Psoas muscle (tissue), 7 donors: ENCODE measurements at regions not wholly inside any gene's neighbourhood (a gene's known extent, or its start where the extent isn't known, plus 50 kb on each side); places are given as distances from the start of the nearest gene placed in this dataset.

ENCODE experiments used
- ATAC-seq, 4 donors: fragments of 200-7000 bp; cut with Tn5 transposase; one replicate each; pipeline ENCODE4 v1.9.1; 2020; ENCODE audit warnings: moderate library complexity in 3 of 4, mild to moderate bottlenecking in 2 of 4
- DNase-seq, 2 donors: peaks; one replicate each; pipeline ENCODE4 v3.0.0-alpha.2; 2020
- H3K27ac ChIP-seq: fragments of 200-600 bp; one replicate; pipeline ENCODE4 v1.8.0; 2022
- H3K27me3 ChIP-seq, 3 donors: fragments of 200-600 bp in 1 of 3; one replicate each; pipeline versions ENCODE4 v1.6.1 to v1.8.0; 2013 to 2022; ENCODE audit warnings: low read length in 2 of 3, mild to moderate bottlenecking in 2 of 3, moderate library complexity in 1 of 3; ENCODE audit not compliant: insufficient read depth in 3 of 3
- H3K36me3 ChIP-seq, 2 donors: fragments of 200-600 bp in 1 of 2; one replicate each; pipeline versions ENCODE4 v1.6.1 to v1.8.0; 2013 to 2022; ENCODE audit warnings: low read depth in 1 of 2, mild to moderate bottlenecking in 1 of 2, moderate library complexity in 1 of 2; ENCODE audit not compliant: insufficient read depth in 1 of 2
- H3K4me1 ChIP-seq: fragments of 200-600 bp; one replicate; pipeline ENCODE4 v1.8.0; 2022
- H3K4me3 ChIP-seq: fragments of 200-600 bp; one replicate; pipeline ENCODE4 v1.8.0; 2022; ENCODE audit warnings: mild to moderate bottlenecking
- H3K9me3 ChIP-seq: fragments of 200-600 bp; one replicate; pipeline ENCODE4 v1.8.0; 2022
- WGBS, 3 donors: extraction: QIAGEN DNeasy Blood & Tissue Kit; methylation state at CpG; one replicate each; pipeline versions ENCODE4 v1.1.6 to v1.1.7; 2013; 5-methylcytosine and 5-hydroxymethylcytosine counted together
- intact Hi-C, 2 donors: fragments of 100-400 bp; cut with DNase I; formaldehyde crosslinking; loops; one replicate each; pipeline versions ENCODE4 v1.11.0 to v1.14.2; 2022
- TF ChIP-seq, protein P1 (sequence below): fragments of 200-600 bp; IDR thresholded peaks from one replicate; pipeline ENCODE4 v1.8.0; 2022; ENCODE audit warnings: antibody characterized with exemption
- donor health status: healthy with polysubstance abuse.
- donor health status: DM: no; HTN: no; CAD: no; lungs with moderate emphysema.
- donor health status: Bipolar disorder and iron deficiency.
- donor health status: healthy.
- donor health status: DM: yes; HTN: yes; CAD: no.
- donor health status: DM: no; HTN: no; CAD: no.
- donor health status: DM: yes; HTN: yes; CAD: no.

DNA sequence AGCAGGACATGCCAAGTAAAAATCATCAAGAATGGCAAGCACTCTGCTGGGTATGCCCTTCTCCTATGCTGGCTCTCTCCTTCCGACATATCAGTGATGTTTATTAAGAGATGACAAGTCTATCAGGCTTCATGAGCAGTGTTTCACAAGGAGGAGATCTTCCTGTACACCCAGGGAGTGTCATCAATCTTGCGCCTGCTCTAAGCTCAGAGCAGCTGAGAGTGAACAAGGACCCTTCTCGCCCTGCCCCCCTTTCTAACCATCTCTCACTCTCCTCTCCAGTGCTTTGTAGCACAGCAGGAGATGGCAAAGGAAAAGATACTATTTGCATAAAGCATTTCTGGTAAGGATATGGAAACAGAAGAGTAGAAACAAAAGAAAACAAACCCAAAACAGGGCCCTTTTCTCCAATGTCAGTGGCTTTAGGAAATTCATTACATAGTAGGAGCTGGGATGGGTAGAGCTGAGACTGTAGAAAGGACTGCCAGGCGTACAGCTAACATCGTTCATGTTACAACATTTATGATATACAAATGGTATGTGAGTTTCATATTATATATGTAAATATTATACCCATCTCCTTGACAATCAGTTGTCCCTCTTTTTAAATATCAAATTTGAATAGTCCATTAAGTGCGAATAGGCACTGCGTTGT, 201.7 kb downstream of the NUF2 start:
- no peaks in the 10 kb centered on the region for H3K4me1 ChIP-seq
- ATAC-seq (no peak), DNase-seq (no peak)
- intact Hi-C loops, result no loop called here
- H3K9me3 ChIP-seq, result no peaks in the 10 kb centered on the region
- TF ChIP-seq, protein P1, sequence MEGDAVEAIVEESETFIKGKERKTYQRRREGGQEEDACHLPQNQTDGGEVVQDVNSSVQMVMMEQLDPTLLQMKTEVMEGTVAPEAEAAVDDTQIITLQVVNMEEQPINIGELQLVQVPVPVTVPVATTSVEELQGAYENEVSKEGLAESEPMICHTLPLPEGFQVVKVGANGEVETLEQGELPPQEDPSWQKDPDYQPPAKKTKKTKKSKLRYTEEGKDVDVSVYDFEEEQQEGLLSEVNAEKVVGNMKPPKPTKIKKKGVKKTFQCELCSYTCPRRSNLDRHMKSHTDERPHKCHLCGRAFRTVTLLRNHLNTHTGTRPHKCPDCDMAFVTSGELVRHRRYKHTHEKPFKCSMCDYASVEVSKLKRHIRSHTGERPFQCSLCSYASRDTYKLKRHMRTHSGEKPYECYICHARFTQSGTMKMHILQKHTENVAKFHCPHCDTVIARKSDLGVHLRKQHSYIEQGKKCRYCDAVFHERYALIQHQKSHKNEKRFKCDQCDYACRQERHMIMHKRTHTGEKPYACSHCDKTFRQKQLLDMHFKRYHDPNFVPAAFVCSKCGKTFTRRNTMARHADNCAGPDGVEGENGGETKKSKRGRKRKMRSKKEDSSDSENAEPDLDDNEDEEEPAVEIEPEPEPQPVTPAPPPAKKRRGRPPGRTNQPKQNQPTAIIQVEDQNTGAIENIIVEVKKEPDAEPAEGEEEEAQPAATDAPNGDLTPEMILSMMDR, result no peak
- H3K27me3 ChIP-seq, result no peaks in the 10 kb centered on the region
- WGBS, 3 donors, result 81 to 83% (median 82%) methylated on average over 7 of the region's 7 CpGs
- no peaks in the 10 kb centered on the region for H3K36me3 ChIP-seq
- no peak overlapping the region for H3K4me3 ChIP-seq
- no peak overlapping the region for H3K27ac ChIP-seq

DNA sequence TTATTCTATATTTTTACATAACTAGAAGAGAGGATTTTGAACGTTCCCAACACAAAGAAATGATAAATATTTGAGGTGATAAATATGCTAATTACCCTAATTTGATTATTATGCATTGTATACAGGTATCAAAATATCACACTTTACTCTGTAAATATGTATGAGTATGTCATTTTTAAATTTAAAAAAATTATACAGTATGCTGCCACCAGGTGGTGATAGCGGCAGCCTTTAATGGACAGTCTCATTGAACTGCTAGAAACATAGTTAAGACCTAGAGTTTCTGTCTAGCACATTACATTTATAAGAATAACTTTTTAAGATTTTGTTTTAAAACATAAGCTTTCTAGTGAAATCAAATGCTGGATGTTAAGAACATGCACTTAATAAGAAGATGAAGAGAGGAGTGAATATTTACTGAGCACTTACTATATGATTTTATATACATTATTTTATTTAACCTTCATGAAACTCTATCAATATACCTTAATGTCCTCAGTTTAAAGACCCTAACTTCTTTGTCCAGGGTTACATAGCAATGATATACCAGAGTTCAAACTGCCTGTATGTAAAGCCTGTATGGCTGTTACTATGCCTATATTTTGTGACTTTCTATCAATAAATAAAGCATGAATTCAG, 207.1 kb downstream of the NUF2 start:
- peak in 1 of 4 donors; percentile 45 for ATAC-seq
- Histone ChIP-seq H3K27me3 (no peaks in the 10 kb centered on the region), H3K36me3 (no peaks in the 10 kb centered on the region), H3K4me1 (no peaks in the 10 kb centered on the region), H3K9me3 (no peaks in the 10 kb centered on the region), H3K27ac (no peak overlapping the region), H3K4me3 (no peak overlapping the region)
- intact Hi-C loops, result no loop called here
- 42 to 57% (median 45%) methylated on average over 2 of the region's 2 CpGs for WGBS, 3 donors
- no peak for DNase-seq
- TF ChIP-seq, protein P1, result peak; percentile 49

DNA sequence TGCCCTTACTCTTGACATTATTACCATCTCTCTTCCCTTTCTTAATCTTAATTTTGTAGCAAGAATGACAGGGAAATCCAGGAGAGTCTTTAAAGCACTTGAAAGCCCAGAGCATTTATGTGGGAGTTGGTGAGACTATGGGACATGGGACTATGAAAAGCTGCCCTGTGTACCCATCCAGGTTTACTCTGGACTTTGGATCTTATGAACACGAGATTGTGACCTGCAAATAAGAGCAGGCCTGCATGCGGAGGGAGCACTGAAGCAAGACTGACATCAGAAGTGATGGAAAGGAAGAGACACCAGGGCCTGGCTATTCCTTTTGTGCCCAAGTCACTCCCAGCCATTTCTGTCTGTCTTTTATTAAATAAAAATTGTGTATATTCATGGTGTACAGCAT, 209.6 kb downstream of the NUF2 start:
- H3K27me3 ChIP-seq, result no peaks in the 10 kb centered on the region
- TF ChIP-seq, protein P1, result no peak
- no peak for DNase-seq
- H3K9me3 ChIP-seq, result no peaks in the 10 kb centered on the region
- no peaks in the 10 kb centered on the region for H3K36me3 ChIP-seq
- no peak for ATAC-seq
- 68 to 83% (median 70%) methylated on average over 2 of the region's 2 CpGs for WGBS, 3 donors
- intact Hi-C loops, result loop anchor here in 1 of 2 donors (10.0 kb wide), 2 partner anchors 1383 to 1543 kb away; no protein-coding TSS in a partner anchor
- H3K4me1 ChIP-seq, result no peaks in the 10 kb centered on the region
- H3K27ac ChIP-seq, result no peak overlapping the region
- no peak overlapping the region for H3K4me3 ChIP-seq

DNA sequence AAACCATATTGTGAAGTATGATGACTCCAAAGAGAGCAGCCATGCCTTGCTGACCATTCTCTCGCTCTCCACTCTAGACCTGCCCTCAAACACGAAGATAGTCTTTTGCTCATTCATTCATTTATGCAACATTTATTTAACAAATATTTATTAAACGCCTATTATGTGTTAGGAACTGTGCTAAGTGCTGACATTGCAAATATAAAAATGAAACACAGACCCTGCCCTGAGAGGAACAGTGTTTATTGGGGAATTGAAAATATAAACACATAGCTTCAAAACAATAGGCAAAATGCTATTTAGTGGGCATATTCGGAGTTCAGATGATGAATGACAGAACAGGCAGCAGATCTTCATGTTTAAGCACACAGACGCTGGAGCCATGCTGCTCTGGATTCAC, 213.6 kb downstream of the NUF2 start:
- TF ChIP-seq, protein P1, result no peak
- H3K27me3 ChIP-seq, result no peaks in the 10 kb centered on the region
- no peak for DNase-seq
- no peak overlapping the region for H3K4me3 ChIP-seq
- H3K27ac ChIP-seq, result no peak overlapping the region
- intact Hi-C loops, result loop anchor here in 1 of 2 donors (10.0 kb wide), 2 partner anchors 1379 to 1539 kb away; no protein-coding TSS in a partner anchor
- no peaks in the 10 kb centered on the region for H3K4me1 ChIP-seq
- WGBS, 3 donors, result 69 to 79% (median 71%) methylated on average over 5 of the region's 5 CpGs
- no peaks in the 10 kb centered on the region for H3K9me3 ChIP-seq
- no peaks in the 10 kb centered on the region for H3K36me3 ChIP-seq
- ATAC-seq, result no peak
